Medulla oblongata (tissue), 1 donor: ENCODE measurements at regions not wholly inside any gene's neighbourhood (a gene's known extent, or its start where the extent isn't known, plus 50 kb on each side); places are given as distances from the start of the nearest gene placed in this dataset.
"Not testable (repeated sequence)": the region's sequence is repeated elsewhere in the genome, so short reads cannot be mapped to it uniquely, and the experiment has no call there.

Experiments used
- DNase-seq: peaks from one replicate; pipeline ENCODE4 v3.0.0-alpha.2; 2015; ENCODE audit errors: extremely low spot score

GRCh38 chr12:14207905-14208551, 157.5 kb upstream of the ATF7IP start:
- no peak for DNase-seq

- DNase-seq, result peak; percentile 70
These were observed 153.5 kb upstream of the ATF7IP start for GRCh38 chr12:14211947-14212387.

- no peak for DNase-seq
These were observed 151.9 kb upstream of the ATF7IP start for GRCh38 chr12:14213542-14213941.

- no peak for DNase-seq
These were observed 151.0 kb upstream of the ATF7IP start for GRCh38 chr12:14214495-14214894.

- not testable (repeated sequence) for DNase-seq
These were observed 149.5 kb upstream of the ATF7IP start for GRCh38 chr12:14215949-14216348.

- no peak for DNase-seq
These were observed 148.8 kb upstream of the ATF7IP start for GRCh38 chr12:14216405-14217294.

GRCh38 chr12:14219156-14219555, 146.3 kb upstream of the ATF7IP start:
- DNase-seq, result no peak

GRCh38 chr12:14219670-14220069, 145.8 kb upstream of the ATF7IP start:
- not testable (repeated sequence) for DNase-seq

GRCh38 chr12:14225064-14225463, 140.4 kb upstream of the ATF7IP start:
- DNase-seq, result no peak

- not testable (repeated sequence) for DNase-seq
These were observed 130.3 kb upstream of the ATF7IP start for GRCh38 chr12:14235176-14235575.

GRCh38 chr12:14236641-14237040, 128.8 kb upstream of the ATF7IP start:
- DNase-seq, result not testable (repeated sequence)

- DNase-seq, result peak; percentile 64
These were observed 127.2 kb upstream of the ATF7IP start for GRCh38 chr12:14238221-14238792.

GRCh38 chr12:14239350-14239934, 126.0 kb upstream of the ATF7IP start:
- peak; percentile 75 for DNase-seq

- peak; percentile 51 for DNase-seq
These were observed 125.3 kb upstream of the ATF7IP start for GRCh38 chr12:14239935-14240872.

- DNase-seq, result no peak
These were observed 124.6 kb upstream of the ATF7IP start for GRCh38 chr12:14240873-14241220.

- not testable (repeated sequence) for DNase-seq
These were observed 122.7 kb upstream of the ATF7IP start for GRCh38 chr12:14242825-14243224.

- DNase-seq, result no peak
These were observed 121.5 kb upstream of the ATF7IP start for GRCh38 chr12:14243941-14244340.

GRCh38 chr12:14244876-14245669, 120.4 kb upstream of the ATF7IP start:
- DNase-seq, result no peak

- no peak for DNase-seq
These were observed 118.3 kb upstream of the ATF7IP start for GRCh38 chr12:14247166-14247565.

GRCh38 chr12:14249368-14249767, 116.1 kb upstream of the ATF7IP start:
- DNase-seq, result peak; percentile 88
